ENCODE measurements at regions not wholly inside any gene's neighbourhood (a gene's known extent, or its start where the extent isn't known, plus 50 kb on each side); places are given as distances from the start of the nearest gene placed in this dataset.

DNA sequence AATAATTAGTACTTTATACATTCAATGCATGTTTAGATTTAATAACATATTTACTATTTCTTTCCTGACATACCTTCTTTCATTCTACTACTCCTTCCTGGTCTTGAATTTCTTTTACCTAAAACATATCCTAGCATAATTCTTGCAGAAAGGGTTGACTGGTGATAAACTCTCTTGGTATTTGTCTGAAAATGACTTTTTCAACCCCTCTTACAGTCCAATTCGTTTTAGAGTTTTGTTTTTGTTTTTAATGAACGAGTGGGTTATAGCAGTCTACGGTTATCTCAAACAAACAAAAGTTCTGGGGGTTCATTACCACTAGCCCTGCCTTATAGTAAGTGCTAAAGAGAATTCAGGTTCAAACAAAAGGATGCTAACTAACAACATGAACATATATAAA lies 69.6 kb upstream of the ALDH1B1 start:
- H3K27ac ChIP-seq (ENCODE audit: low read length): no peak overlapping the region
- H3K9ac ChIP-seq (ENCODE audit: low read length): no peak overlapping the region
- DNase-seq (no peak), ATAC-seq (no peak)
- H3K36me3 ChIP-seq (ENCODE audit: low read depth, low read length): no peaks in the 10 kb centered on the region
- no peaks in the 10 kb centered on the region for H3K79me2 ChIP-seq (ENCODE audit: low read length)
- ChIA-PET POLR2A (ENCODE audit: unreplicated experiment) (no interaction called here), CTCF (no interaction called here)
- no peaks in the 10 kb centered on the region for H4K20me1 ChIP-seq (ENCODE audit: low read length)
- H3K4me3 ChIP-seq (ENCODE audit: low read length): no peak overlapping the region
- intact Hi-C loops (cut with micrococcal nuclease): no loop called here
- no peak for TF ChIP-seq EZH2phosphoT487 (IDR thresholded peaks at IDR 0.05; ENCODE audit: borderline replicate concordance, low read length)
- TF ChIP-seq, protein P1, sequence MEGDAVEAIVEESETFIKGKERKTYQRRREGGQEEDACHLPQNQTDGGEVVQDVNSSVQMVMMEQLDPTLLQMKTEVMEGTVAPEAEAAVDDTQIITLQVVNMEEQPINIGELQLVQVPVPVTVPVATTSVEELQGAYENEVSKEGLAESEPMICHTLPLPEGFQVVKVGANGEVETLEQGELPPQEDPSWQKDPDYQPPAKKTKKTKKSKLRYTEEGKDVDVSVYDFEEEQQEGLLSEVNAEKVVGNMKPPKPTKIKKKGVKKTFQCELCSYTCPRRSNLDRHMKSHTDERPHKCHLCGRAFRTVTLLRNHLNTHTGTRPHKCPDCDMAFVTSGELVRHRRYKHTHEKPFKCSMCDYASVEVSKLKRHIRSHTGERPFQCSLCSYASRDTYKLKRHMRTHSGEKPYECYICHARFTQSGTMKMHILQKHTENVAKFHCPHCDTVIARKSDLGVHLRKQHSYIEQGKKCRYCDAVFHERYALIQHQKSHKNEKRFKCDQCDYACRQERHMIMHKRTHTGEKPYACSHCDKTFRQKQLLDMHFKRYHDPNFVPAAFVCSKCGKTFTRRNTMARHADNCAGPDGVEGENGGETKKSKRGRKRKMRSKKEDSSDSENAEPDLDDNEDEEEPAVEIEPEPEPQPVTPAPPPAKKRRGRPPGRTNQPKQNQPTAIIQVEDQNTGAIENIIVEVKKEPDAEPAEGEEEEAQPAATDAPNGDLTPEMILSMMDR (conservative IDR thresholded peaks at IDR 0.05; ENCODE audit: low read depth, low read length): no peak
- no peak for TF ChIP-seq EZH2 (IDR thresholded peaks at IDR 0.05; ENCODE audit: low read length, unreplicated experiment)
- no TSS peak for BruUV-seq (replicated peaks)
- H3K4me2 ChIP-seq (ENCODE audit: low read length): no peak overlapping the region
- H3F3A ChIP-seq (ENCODE audit: low read length, unreplicated experiment): no peaks in the 10 kb centered on the region
- H3K9me3 ChIP-seq (ENCODE audit: low read length): no peaks in the 10 kb centered on the region
- no peaks in the 10 kb centered on the region for H3K9me2 ChIP-seq (replicated peaks; ENCODE audit: low read length)
- no peaks in the 10 kb centered on the region for H3K4me1 ChIP-seq (ENCODE audit: insufficient read depth, low read length)
- H2AFZ ChIP-seq (ENCODE audit: low read length): no peak overlapping the region
- H3K27me3 ChIP-seq (ENCODE audit: low read length): 0 out of 2 replicates have a peak, but pooled peaks cover 5% of the 10 kb centered on the region

DNA sequence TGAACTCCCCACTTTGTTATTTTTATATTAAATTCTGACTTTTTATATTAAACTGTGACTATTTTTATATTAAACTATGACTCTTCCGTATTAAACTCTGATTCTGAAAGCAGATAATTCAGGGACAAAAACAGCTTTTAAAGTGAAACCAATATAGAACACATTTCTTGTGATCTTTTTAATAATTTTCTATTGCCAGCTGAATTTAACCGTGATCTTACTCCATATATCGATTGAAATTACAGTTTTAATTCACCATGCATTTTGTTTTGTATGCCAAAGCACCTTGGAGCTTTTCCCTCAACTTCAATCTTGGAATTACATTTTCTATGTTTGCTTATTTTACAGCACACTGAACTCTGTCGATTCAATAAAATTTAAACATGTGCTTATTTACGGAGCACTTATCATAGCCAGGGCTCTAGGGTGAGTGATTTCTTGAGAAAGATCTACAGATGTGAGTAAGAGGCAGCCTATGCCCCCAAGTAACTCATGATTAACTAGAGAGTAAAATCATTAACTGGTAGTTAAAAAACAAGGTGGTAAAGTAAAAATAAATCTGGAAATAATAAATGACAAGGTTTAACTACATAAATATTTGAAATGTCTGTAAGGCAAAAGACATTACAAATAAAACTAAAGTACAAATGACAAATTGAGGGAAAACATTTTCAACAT lies 72.9 kb upstream of the ALDH1B1 start:
- Histone ChIP-seq H3K9ac (ENCODE audit: low read length) (no peak overlapping the region), H3K9me2 (replicated peaks; ENCODE audit: low read length) (no peaks in the 10 kb centered on the region), H3K9me3 (ENCODE audit: low read length) (no peaks in the 10 kb centered on the region), H3K36me3 (ENCODE audit: low read depth, low read length) (no peaks in the 10 kb centered on the region), H2AFZ (ENCODE audit: low read length) (0 out of 2 replicates have a peak overlapping the region, but pooled peaks have one; percentile 22), H3K27me3 (ENCODE audit: low read length) (0 out of 2 replicates have a peak, but pooled peaks cover 5% of the 10 kb centered on the region), H3K4me2 (ENCODE audit: low read length) (no peak overlapping the region), H3K79me2 (ENCODE audit: low read length) (no peaks in the 10 kb centered on the region), H3K27ac (ENCODE audit: low read length) (no peak overlapping the region), H3F3A (ENCODE audit: low read length, unreplicated experiment) (no peaks in the 10 kb centered on the region), H4K20me1 (ENCODE audit: low read length) (no peaks in the 10 kb centered on the region), H3K4me3 (ENCODE audit: low read length) (no peak overlapping the region), H3K4me1 (ENCODE audit: insufficient read depth, low read length) (no peaks in the 10 kb centered on the region)
- DNase-seq (no peak), ATAC-seq (no peak)
- no peak for TF ChIP-seq EZH2phosphoT487 (IDR thresholded peaks at IDR 0.05; ENCODE audit: borderline replicate concordance, low read length)
- TF ChIP-seq, protein P1 (conservative IDR thresholded peaks at IDR 0.05; ENCODE audit: low read depth, low read length): no peak
- no peak for TF ChIP-seq EZH2 (IDR thresholded peaks at IDR 0.05; ENCODE audit: low read length, unreplicated experiment)
- BruUV-seq (replicated peaks): no TSS peak
- ChIA-PET CTCF (no interaction called here), POLR2A (ENCODE audit: unreplicated experiment) (interaction anchor here (0.5 kb wide), 1 partner anchor 8 kb away, joined by 5 read pairs; no protein-coding TSS in a partner anchor)
- intact Hi-C loops (cut with micrococcal nuclease): no loop called here

Data from PC-3 (cell line).